Astrocyte (in vitro differentiated cells and primary cell): ENCODE measurements at regions not wholly inside any gene's neighbourhood (a gene's known extent, or its start where the extent isn't known, plus 50 kb on each side); places are given as distances from the start of the nearest gene placed in this dataset.
"Not testable (repeated sequence)": the region's sequence is repeated elsewhere in the genome, so short reads cannot be mapped to it uniquely, and the experiment has no call there.

Experiments used
- DNase-seq: peaks from one replicate; pipeline ENCODE4 v3.0.0-alpha.2; 2010; ENCODE audit warnings: low read depth
- FAIRE-seq: peaks from 2 replicates; lab custom pipeline; 2011; peaks lifted over from hg19 to GRCh38; lab: Jason Lieb, UNC
- H2AFZ ChIP-seq: 2 replicates; pipeline ENCODE4 v1.6.0; 2012; ENCODE audit warnings: low read depth, low read length, inconsistent platforms
- H3K27ac ChIP-seq: 2 replicates; pipeline ENCODE4 v1.5.1; 2011; ENCODE audit warnings: low read depth, low read length, inconsistent platforms
- H3K27me3 ChIP-seq: 2 replicates; pipeline ENCODE4 v1.6.0; 2011; ENCODE audit warnings: low read length, inconsistent platforms; ENCODE audit not compliant: insufficient read depth
- H3K36me3 ChIP-seq: 2 replicates; pipeline ENCODE4 v1.5.1; 2011; ENCODE audit warnings: low read length, inconsistent platforms; ENCODE audit not compliant: insufficient read depth
- H3K4me1 ChIP-seq: 2 replicates; pipeline ENCODE4 v1.5.1; 2011; ENCODE audit warnings: low read length, inconsistent platforms; ENCODE audit not compliant: insufficient read depth
- H3K4me2 ChIP-seq: 2 replicates; pipeline ENCODE4 v1.6.0; 2012; ENCODE audit warnings: low read length, inconsistent platforms
- H3K4me3 ChIP-seq: 2 replicates; pipeline ENCODE4 v1.5.1; 2011; ENCODE audit warnings: low read depth, mild to moderate bottlenecking, low read length, inconsistent platforms; ENCODE audit not compliant: insufficient read depth
- H3K79me2 ChIP-seq: 2 replicates; pipeline ENCODE4 v1.6.0; 2012; ENCODE audit warnings: mild to moderate bottlenecking, low read length, inconsistent platforms; ENCODE audit not compliant: insufficient read depth
- H3K9ac ChIP-seq: 2 replicates; pipeline ENCODE4 v1.6.0; 2012; ENCODE audit warnings: mild to moderate bottlenecking, low read length, inconsistent platforms
- H3K9me3 ChIP-seq: 2 replicates; pipeline ENCODE4 v1.5.1; 2012; ENCODE audit warnings: low read depth, mild to moderate bottlenecking, low read length, inconsistent platforms; ENCODE audit not compliant: insufficient read depth
- H4K20me1 ChIP-seq: 2 replicates; pipeline ENCODE4 v1.6.0; 2012; ENCODE audit warnings: low read length, inconsistent platforms; ENCODE audit not compliant: insufficient read depth
- H3K27ac Mint-ChIP-seq: one replicate; pipeline ENCODE4 v1.8.0; 2021; ENCODE audit warnings: mild to moderate bottlenecking, mixed read lengths; ENCODE audit not compliant: unreplicated experiment
- H3K27me3 Mint-ChIP-seq: one replicate; pipeline ENCODE4 v1.8.0; 2021; ENCODE audit warnings: low read depth, mixed read lengths; ENCODE audit not compliant: unreplicated experiment
- H3K36me3 Mint-ChIP-seq: one replicate; pipeline ENCODE4 v1.8.0; 2021; ENCODE audit warnings: low read depth, mixed read lengths; ENCODE audit not compliant: unreplicated experiment
- H3K4me1 Mint-ChIP-seq: one replicate; pipeline ENCODE4 v1.8.0; 2021; ENCODE audit warnings: low read depth, mixed read lengths; ENCODE audit not compliant: unreplicated experiment
- H3K4me3 Mint-ChIP-seq: one replicate; pipeline ENCODE4 v1.8.0; 2021; ENCODE audit warnings: mild to moderate bottlenecking, moderate library complexity, mixed read lengths; ENCODE audit not compliant: unreplicated experiment
- H3K9me3 Mint-ChIP-seq: one replicate; pipeline ENCODE4 v1.8.0; 2021; ENCODE audit warnings: mild to moderate bottlenecking, mixed read lengths; ENCODE audit not compliant: unreplicated experiment
- CTCF ChIP-seq: IDR thresholded peaks from 2 replicates; pipeline ENCODE4 v1.5.1; 2011; ENCODE audit warnings: low read depth, mild to moderate bottlenecking, inconsistent platforms, low read length, moderate library complexity; ENCODE audit not compliant: insufficient read depth
- EZH2 ChIP-seq: IDR thresholded peaks from 2 replicates; pipeline ENCODE4 v1.6.1; 2012; ENCODE audit warnings: mild to moderate bottlenecking, low read length, inconsistent platforms; ENCODE audit not compliant: insufficient read depth

- Histone ChIP-seq H3K27me3 (no peaks in the 10 kb centered on the region), H3K36me3 (no peaks in the 10 kb centered on the region), H3K4me1 (no peaks in the 10 kb centered on the region), H3K4me2 (no peak overlapping the region), H3K27ac (no peak overlapping the region), H4K20me1 (no peaks in the 10 kb centered on the region), H2AFZ (no peak overlapping the region), H3K79me2 (no peaks in the 10 kb centered on the region), H3K4me3 (no peak overlapping the region), H3K9me3 (no peaks in the 10 kb centered on the region), H3K9ac (peak overlapping the region; percentile 30)
- Mint-ChIP-seq H3K4me1 (peaks cover 8% of the 10 kb centered on the region), H3K9me3 (no peaks in the 10 kb centered on the region), H3K27me3 (no peaks in the 10 kb centered on the region), H3K4me3 (no peak overlapping the region), H3K27ac (peak overlapping the region; percentile 69), H3K36me3 (no peaks in the 10 kb centered on the region)
- FAIRE-seq (no peak), DNase-seq (peak; percentile 20)
- TF ChIP-seq CTCF (no peak), EZH2 (no peak)
Measured at GRCh38 chr4:187668526-187669082, 327.0 kb upstream of the ZFP42 start.

- H3K27me3 ChIP-seq, H3K4me1 ChIP-seq, H3K9me3 Mint-ChIP-seq, H3K9ac ChIP-seq, H3K79me2 ChIP-seq, H3K4me2 ChIP-seq, H3K27me3 Mint-ChIP-seq, H3K36me3 Mint-ChIP-seq, DNase-seq, H3K9me3 ChIP-seq, H3K4me3 ChIP-seq, FAIRE-seq, H3K27ac ChIP-seq, H3K36me3 ChIP-seq, H3K4me1 Mint-ChIP-seq, H3K27ac Mint-ChIP-seq, H2AFZ ChIP-seq, H4K20me1 ChIP-seq, H3K4me3 Mint-ChIP-seq: not testable (repeated sequence)
Measured at GRCh38 chr4:187671521-187671920, 324.1 kb upstream of the ZFP42 start.

- H3K4me3 ChIP-seq, H3K9me3 Mint-ChIP-seq, H3K9ac ChIP-seq, FAIRE-seq, H3K4me3 Mint-ChIP-seq, H3K36me3 ChIP-seq, H4K20me1 ChIP-seq, H2AFZ ChIP-seq, H3K79me2 ChIP-seq, H3K9me3 ChIP-seq, H3K4me1 ChIP-seq, H3K27ac Mint-ChIP-seq, DNase-seq, H3K4me1 Mint-ChIP-seq, H3K27ac ChIP-seq, H3K4me2 ChIP-seq, H3K27me3 Mint-ChIP-seq, H3K36me3 Mint-ChIP-seq, H3K27me3 ChIP-seq: not testable (repeated sequence)
Measured at GRCh38 chr4:187671958-187672357, 323.6 kb upstream of the ZFP42 start.

- DNase-seq, H3K4me1 ChIP-seq, H3K36me3 ChIP-seq, H4K20me1 ChIP-seq, H3K4me3 ChIP-seq, H3K36me3 Mint-ChIP-seq, H3K27me3 Mint-ChIP-seq, H3K4me1 Mint-ChIP-seq, H3K9ac ChIP-seq, H3K27ac ChIP-seq, H3K27me3 ChIP-seq, FAIRE-seq, H2AFZ ChIP-seq, H3K27ac Mint-ChIP-seq, H3K9me3 ChIP-seq, H3K79me2 ChIP-seq, H3K4me3 Mint-ChIP-seq, H3K4me2 ChIP-seq, H3K9me3 Mint-ChIP-seq: not testable (repeated sequence)
Measured at GRCh38 chr4:187672526-187672925, 323.0 kb upstream of the ZFP42 start.
